Esophagus muscularis mucosa (tissue), 3 donors: ENCODE measurements at regions not wholly inside any gene's neighbourhood (a gene's known extent, or its start where the extent isn't known, plus 50 kb on each side); places are given as distances from the start of the nearest gene placed in this dataset.

Experiments used
- CTCF ChIP-seq, 3 experiments: fragments of 200-600 bp in 2 of 3; fragments of 450-650 bp in 1 of 3; sonication (generic) in 2 of 3; IDR thresholded peaks; one replicate each; pipeline ENCODE4 v1.5.1; 2017 to 2019; ENCODE audit warnings: antibody characterized with exemption in 3 of 3, mild to moderate bottlenecking in 2 of 3, moderate library complexity in 1 of 3
- POLR2A ChIP-seq: fragments of 450-650 bp; IDR thresholded peaks from one replicate; pipeline ENCODE4 v1.6.1; 2017; ENCODE audit warnings: antibody characterized with exemption, moderate library complexity, mild to moderate bottlenecking, low read depth

- no peak for TF ChIP-seq POLR2A
- no peak for TF ChIP-seq CTCF (IDR thresholded peaks at IDR 0.05)
Measured at GRCh38 chr10:46230615-46231014, 56.2 kb upstream of the ANTXRL start.
